Prostate gland (tissue), 2 donors: ENCODE measurements at regions not wholly inside any gene's neighbourhood (a gene's known extent, or its start where the extent isn't known, plus 50 kb on each side); places are given as distances from the start of the nearest gene placed in this dataset.
"Not testable (repeated sequence)": the region's sequence is repeated elsewhere in the genome, so short reads cannot be mapped to it uniquely, and the experiment has no call there.

Experiments used
- DNase-seq: peaks from one replicate; pipeline ENCODE4 v3.0.0-alpha.2; 2019; ENCODE audit warnings: low spot score
- H3K27ac ChIP-seq, 2 donors: fragments of 200-600 bp; sonication (generic); 2 replicates each; pipeline ENCODE4 v1.5.1; 2017 to 2019
- H3K27me3 ChIP-seq: fragments of 200-600 bp; sonication (generic); replicated peaks from 2 replicates; pipeline ENCODE4 v1.5.1; 2019; ENCODE audit not compliant: insufficient read depth
- H3K36me3 ChIP-seq, 2 donors: fragments of 200-600 bp; sonication (generic); 1 replicate in 1 of 2; 2 replicates in 1 of 2; pipeline versions ENCODE4 v1.5.1 to v1.8.1; 2017 to 2019
- H3K4me1 ChIP-seq: fragments of 200-600 bp; sonication (generic); replicated peaks from 2 replicates; pipeline ENCODE4 v1.5.1; 2019
- H3K4me3 ChIP-seq, 2 donors: fragments of 200-600 bp; sonication (generic); 2 replicates each; pipeline ENCODE4 v1.5.1; 2017 to 2019
- H3K9me3 ChIP-seq: fragments of 200-600 bp; sonication (generic); 2 replicates; pipeline ENCODE4 v1.5.1; 2017
- CTCF ChIP-seq, 4 experiments: fragments of 200-600 bp in 2 of 4; fragments of 450-650 bp in 2 of 4; sonication (generic) in 2 of 4; IDR thresholded peaks; 1 replicate in 3 of 4; 2 replicates in 1 of 4; pipeline ENCODE4 v1.5.1; 2016 to 2019; ENCODE audit warnings: antibody characterized with exemption in 4 of 4, mild to moderate bottlenecking in 2 of 4, moderate library complexity in 2 of 4
- POLR2A ChIP-seq: fragments of 450-650 bp; IDR thresholded peaks from one replicate; pipeline ENCODE4 v1.6.1; 2016; ENCODE audit warnings: antibody characterized with exemption, mild to moderate bottlenecking
- POLR2AphosphoS5 ChIP-seq: sonication (generic); formaldehyde crosslinking; IDR thresholded peaks from one replicate; pipeline ENCODE4 v1.6.1; 2017; ENCODE audit warnings: antibody characterized with exemption
- WGBS: methylation state at CpG from one replicate; pipeline ENCODE4 v1.1.5; 2018; 5-methylcytosine and 5-hydroxymethylcytosine counted together
- intact Hi-C: fragments of 100-400 bp; cut with DNase I; formaldehyde crosslinking; loops from one replicate; pipeline ENCODE4 v1.14.2; 2022

DNA sequence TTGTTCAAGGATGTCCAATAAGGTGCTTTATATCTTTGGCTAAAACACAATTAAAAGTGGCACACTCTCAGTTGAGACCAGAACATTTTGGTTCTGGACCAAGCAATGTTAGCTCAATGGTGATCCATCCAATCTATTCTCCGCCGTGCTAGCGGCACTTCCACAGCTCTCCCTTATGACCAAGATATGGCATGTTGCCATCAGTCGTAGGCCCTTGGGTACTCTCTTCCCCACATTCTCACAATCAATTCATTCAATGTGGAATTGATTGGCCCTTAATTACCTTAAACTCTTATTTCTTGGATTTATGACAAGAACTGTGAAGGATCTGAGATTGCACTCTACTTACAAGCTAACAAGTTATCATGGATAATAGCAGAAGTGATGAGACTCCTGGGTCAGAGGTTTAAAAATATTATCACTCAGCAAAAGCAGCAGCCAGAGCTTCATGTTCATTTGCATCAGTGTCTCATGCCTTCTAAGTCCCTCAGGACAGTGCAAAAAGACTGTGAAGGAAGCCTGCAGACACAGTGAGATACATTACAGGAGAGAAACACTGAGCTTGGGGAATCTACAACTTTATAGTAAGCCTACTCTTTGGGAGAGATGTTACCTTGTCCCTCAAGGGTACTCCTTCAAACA, 80.0 kb upstream of the ARG1 start:
- Histone ChIP-seq H3K36me3 (no peaks in the 10 kb centered on the region), H3K27ac (no peak overlapping the region), H3K4me1 (no peaks in the 10 kb centered on the region), H3K9me3 (no peaks in the 10 kb centered on the region), H3K4me3 (no peak overlapping the region), H3K27me3 (no peaks in the 10 kb centered on the region)
- no peak for DNase-seq
- intact Hi-C loops: no loop called here
- WGBS: 85% methylated on average over 4 of the region's 4 CpGs
- no peak for TF ChIP-seq POLR2AphosphoS5
- TF ChIP-seq POLR2A: no peak

GRCh38 chr6:131504387-131504786, 68.6 kb upstream of the ARG1 start:
- H3K36me3 ChIP-seq, DNase-seq, H3K4me1 ChIP-seq, H3K9me3 ChIP-seq, H3K27ac ChIP-seq, H3K27me3 ChIP-seq, intact Hi-C loops, H3K4me3 ChIP-seq: not testable (repeated sequence)
- 83% methylated on average over 5 of the region's 5 CpGs for WGBS

- DNase-seq: no peak
- no peak for TF ChIP-seq POLR2AphosphoS5
- TF ChIP-seq POLR2A: no peak
- no peak for TF ChIP-seq CTCF (IDR thresholded peaks at IDR 0.05)
- Histone ChIP-seq H3K27ac (no peak overlapping the region), H3K4me3 (no peak overlapping the region), H3K27me3 (no peaks in the 10 kb centered on the region), H3K4me1 (no peaks in the 10 kb centered on the region), H3K36me3 (no peaks in the 10 kb centered on the region), H3K9me3 (no peaks in the 10 kb centered on the region)
- WGBS: 89% methylated on average over 5 of the region's 5 CpGs
- intact Hi-C loops: no loop called here
Measured at GRCh38 chr6:131510094-131510493, 62.9 kb upstream of the ARG1 start.

GRCh38 chr6:131510591-131510990, 62.4 kb upstream of the ARG1 start:
- Histone ChIP-seq H3K4me1 (no peaks in the 10 kb centered on the region), H3K4me3 (no peak overlapping the region), H3K27ac (no peak overlapping the region), H3K27me3 (no peaks in the 10 kb centered on the region), H3K9me3 (no peaks in the 10 kb centered on the region), H3K36me3 (no peaks in the 10 kb centered on the region)
- intact Hi-C loops: no loop called here
- TF ChIP-seq POLR2AphosphoS5 (no peak), CTCF (IDR thresholded peaks at IDR 0.05) (no peak)
- DNase-seq: no peak

DNA sequence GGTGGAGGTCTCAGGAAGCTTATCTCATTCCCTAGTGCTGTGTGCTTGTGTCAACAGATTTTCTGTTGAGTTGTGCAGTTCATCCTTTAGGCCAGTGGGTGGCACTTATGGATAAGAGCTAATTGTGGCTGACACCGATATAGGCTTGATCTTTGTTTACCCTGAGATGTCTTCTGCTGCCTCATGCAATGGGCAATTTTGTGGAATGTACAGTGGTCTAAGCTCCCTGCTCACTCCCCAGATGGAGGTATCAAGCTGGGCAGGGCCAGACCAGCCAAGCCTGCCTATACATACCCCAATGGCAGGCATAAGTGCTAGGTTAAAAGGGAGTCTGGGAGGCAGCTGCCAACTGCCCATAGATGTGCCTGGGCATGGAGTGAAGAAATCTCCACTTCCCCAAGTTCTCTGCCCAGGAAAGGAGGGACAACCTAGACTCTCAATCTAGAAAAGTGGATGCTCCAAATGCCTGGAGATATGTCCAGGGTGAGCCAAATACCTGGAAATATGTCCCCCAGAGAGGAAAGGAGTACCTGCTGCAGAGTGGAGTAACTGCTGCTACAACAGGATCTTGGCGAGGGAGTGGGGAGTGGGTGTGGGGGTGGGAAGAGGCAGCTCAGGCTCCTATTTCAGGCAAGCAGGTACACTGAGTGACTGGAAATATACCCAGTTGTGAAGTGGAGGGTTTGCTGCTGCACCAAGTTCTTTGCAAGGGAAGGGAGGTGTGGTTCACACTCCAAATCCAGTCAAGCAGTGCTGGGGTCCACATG, 53.2 kb upstream of the ARG1 start:
- H3K36me3 ChIP-seq: no peaks in the 10 kb centered on the region
- no peaks in the 10 kb centered on the region for H3K27me3 ChIP-seq
- no peak overlapping the region for H3K4me3 ChIP-seq
- no peaks in the 10 kb centered on the region for H3K4me1 ChIP-seq
- H3K27ac ChIP-seq: no peak overlapping the region
- no peaks in the 10 kb centered on the region for H3K9me3 ChIP-seq
- WGBS: 67% methylated on average over 2 of the region's 2 CpGs
- TF ChIP-seq POLR2AphosphoS5 (no peak), CTCF (IDR thresholded peaks at IDR 0.05) (peak in 3 of 4 experiments; percentile 43 to 58 (median 47)), POLR2A (no peak)
- DNase-seq: peak; percentile 27
- intact Hi-C loops: no loop called here
